Fibroblast of mammary gland (primary cell): ENCODE measurements at regions not wholly inside any gene's neighbourhood (a gene's known extent, or its start where the extent isn't known, plus 50 kb on each side); places are given as distances from the start of the nearest gene placed in this dataset.

Experiments
- DNase-seq: peaks from one replicate; pipeline ENCODE4 v3.0.0-alpha.2; 2010; ENCODE audit warnings: low read depth
- H3K4me3 ChIP-seq: 2 replicates; pipeline ENCODE4 v1.5.1; 2011; ENCODE audit warnings: low read depth, mild to moderate bottlenecking, low read length, moderate library complexity; ENCODE audit not compliant: control insufficient read depth
- TF ChIP-seq, protein P1 (sequence below): conservative IDR thresholded peaks from 2 replicates; pipeline ENCODE4 v1.5.1; 2011; ENCODE audit warnings: low read depth, low read length, inconsistent platforms; ENCODE audit not compliant: control insufficient read depth, insufficient read depth

DNA sequence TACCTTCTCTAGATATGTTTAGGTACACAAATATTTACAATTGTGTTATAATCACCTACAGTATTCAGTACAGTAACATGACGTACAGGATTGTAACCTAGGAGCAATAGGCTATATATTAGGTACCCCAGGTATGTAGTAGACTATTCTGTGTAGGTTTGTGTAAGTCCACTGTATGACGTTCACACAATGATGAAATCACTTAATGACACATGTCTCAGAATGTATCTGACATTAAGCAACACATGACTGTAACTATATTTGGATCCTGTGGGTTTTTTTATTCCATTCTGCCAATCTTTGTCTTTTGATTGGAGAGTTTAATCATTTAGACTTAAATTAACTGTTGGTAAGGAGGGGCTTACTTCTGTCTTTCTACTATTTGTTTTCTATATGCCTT is 52.1 kb downstream of the STYXL2 start:
- peak; percentile 18 for DNase-seq
- TF ChIP-seq, protein P1, sequence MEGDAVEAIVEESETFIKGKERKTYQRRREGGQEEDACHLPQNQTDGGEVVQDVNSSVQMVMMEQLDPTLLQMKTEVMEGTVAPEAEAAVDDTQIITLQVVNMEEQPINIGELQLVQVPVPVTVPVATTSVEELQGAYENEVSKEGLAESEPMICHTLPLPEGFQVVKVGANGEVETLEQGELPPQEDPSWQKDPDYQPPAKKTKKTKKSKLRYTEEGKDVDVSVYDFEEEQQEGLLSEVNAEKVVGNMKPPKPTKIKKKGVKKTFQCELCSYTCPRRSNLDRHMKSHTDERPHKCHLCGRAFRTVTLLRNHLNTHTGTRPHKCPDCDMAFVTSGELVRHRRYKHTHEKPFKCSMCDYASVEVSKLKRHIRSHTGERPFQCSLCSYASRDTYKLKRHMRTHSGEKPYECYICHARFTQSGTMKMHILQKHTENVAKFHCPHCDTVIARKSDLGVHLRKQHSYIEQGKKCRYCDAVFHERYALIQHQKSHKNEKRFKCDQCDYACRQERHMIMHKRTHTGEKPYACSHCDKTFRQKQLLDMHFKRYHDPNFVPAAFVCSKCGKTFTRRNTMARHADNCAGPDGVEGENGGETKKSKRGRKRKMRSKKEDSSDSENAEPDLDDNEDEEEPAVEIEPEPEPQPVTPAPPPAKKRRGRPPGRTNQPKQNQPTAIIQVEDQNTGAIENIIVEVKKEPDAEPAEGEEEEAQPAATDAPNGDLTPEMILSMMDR = no peak

DNA sequence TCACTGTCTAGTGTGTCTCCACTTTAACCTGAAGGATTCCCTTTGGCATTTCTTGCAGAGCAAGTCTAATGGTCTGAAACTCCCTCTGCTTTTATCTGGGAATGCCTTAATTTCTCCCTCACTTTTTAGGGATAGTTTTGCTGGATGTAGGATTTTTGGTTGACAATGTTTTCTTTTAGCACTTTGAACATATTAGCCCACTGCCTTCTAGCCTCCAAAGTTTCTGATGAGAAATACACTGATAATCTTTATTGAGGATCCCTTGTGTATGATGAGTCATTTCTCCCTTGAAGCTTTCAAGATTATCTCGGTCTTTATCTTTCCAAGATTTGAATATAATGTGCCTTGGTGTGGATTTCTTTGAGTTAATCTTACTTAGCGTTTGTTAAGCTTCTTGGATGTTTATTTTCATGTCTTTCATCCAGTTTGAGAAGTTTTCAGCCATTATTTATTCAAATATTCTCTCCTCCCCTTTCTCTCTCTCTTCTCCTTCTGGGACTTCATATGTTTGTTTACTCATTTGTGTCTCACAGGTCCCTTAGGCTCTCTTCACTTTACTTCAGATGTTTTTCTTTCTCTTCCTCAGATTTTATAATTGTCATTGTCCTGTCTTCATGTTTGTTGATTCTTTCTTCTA is 53.1 kb downstream of the STYXL2 start:
- TF ChIP-seq, protein P1 = no peak

More for the DNA sequence above, 52.1 kb downstream of the STYXL2 start:
- H3K4me3 ChIP-seq = no peak overlapping the region

DNA sequence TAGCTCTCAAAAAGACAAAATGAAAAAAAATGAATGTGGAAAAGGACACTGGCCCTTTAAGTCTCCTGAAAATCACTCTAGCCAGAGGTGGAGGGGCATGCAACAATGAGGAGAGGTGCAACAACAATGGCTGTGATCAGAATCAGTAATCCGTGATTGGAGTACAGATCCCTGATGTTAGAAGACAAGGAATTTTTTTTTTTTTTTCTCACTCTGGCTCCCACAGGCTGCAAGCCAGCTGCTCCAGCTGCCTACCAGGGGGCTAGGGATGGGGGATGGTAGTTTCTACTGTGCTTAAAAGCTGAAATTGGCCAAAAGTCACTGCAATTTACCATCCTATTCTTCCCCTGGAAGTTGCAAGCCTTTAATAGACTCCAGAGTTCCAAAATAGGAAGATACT is 54.5 kb downstream of the STYXL2 start:
- H3K4me3 ChIP-seq = no peak overlapping the region
- TF ChIP-seq, protein P1 = no peak
- DNase-seq = no peak

More for the DNA sequence above, 53.1 kb downstream of the STYXL2 start:
- DNase-seq = no peak
- H3K4me3 ChIP-seq = no peak overlapping the region

DNA sequence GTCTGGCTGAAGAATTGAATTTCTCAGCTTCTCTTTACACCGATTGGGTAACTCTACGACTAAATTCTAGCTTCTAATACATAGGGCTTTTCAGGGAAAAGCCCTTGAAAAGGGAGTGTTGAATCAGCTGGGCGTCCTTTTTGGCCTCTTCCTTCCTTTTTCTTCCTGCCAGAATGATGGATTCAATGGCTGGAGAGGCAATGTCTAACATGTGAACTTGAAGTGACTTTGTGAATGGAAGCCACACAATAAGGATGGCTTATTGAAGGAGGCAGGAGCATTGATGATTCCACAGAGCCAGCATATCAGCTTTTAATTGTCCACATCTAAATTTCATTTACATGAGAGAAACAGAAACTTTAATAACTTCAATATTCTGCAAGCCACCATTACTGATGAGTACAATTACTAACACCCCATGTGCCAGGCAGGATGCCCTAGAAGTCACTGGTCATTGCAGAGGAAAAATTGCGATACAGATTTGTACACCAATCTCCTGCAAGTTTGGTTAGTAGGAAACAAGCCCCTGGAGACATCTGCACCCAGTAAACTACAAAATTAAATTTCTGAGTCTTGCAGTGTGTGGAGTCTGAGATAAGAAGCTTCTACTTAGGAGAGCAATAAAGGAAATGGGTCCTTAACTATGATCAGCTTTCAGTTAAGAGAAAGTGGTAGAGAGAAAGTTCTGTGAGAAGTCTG is 56.1 kb downstream of the STYXL2 start:
- H3K4me3 ChIP-seq = no peak overlapping the region
- TF ChIP-seq, protein P1 = no peak
- DNase-seq = no peak

DNA sequence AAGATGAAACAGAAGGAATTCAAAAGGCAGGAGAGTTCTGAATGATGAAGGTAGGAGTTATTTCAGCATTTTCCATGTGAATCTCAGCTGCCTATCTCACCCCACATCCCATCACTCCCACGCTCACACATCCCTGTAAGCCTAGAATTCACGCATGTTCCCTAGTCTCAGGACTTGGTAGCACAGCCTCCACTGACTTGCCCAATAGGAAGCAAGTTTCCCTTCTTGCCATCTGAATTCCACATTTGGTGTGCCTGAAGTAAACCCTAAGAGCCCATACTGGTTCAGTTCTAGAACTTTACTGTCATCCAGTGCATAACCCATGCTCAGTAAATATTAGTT is 56.6 kb downstream of the STYXL2 start:
- no peak overlapping the region for H3K4me3 ChIP-seq
- DNase-seq = no peak
- TF ChIP-seq, protein P1 = no peak

DNA sequence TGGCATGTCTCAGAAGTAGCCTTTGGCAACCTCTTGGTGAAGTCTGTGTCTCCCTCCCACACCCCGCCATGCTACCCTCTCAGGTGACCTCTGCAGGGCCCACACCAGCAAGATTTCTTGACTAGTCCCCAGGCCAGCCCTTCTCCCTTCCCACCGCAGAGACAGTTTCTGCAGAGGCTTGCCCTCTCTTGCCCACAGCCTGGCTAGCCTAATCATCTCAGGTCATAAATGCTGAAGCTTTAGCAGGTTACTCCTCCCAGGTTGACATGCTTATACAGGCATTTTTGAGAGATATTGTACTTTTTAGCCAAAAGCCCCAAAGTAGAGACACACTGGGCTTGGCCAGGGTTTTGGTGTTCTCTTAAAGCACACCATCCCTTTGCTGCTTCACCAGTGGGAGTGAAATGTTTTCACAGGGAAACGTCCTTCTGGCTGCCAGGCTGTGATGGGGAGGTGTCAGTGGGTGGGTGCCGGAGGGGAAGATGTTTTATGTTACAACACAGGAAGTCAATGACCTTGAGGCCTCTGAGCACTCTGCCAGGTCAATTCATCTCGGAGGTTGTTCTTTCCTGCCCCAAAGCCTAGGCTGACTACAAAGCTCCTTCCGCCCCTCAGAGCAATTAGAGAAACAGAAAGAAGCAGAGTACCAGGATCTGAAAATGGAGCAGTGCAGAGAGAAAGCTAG is 58.5 kb downstream of the STYXL2 start:
- no peak overlapping the region for H3K4me3 ChIP-seq
- TF ChIP-seq, protein P1 = no peak
- DNase-seq = no peak
